ENCODE measurements at regions not wholly inside any gene's neighbourhood (a gene's known extent, or its start where the extent isn't known, plus 50 kb on each side); places are given as distances from the start of the nearest gene placed in this dataset.

DNA sequence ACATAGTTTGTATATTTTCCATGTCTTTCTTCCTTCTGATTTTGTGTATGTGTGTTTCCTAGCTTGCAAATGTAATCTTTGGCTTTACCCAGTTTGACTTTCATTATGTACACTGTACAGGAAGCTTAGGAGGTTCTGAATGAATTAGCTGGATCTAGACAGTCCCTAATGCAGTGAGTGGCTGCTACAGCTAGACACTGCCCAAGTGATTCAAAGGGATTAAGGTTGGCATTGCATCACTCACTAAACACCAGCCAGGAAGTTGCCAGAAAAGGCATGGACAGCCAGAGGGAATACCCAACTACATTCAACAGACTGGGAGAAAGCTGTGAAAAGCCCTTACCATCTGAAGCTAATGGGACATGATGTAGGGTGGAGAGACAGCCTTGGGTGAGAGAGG, 316.0 kb upstream of the MEX3C start:
- TF ChIP-seq SP1 (IDR thresholded peaks at IDR 0.05), result no peak
- TF ChIP-seq SUZ12 (IDR thresholded peaks at IDR 0.05), result no peak
- no peak for TF ChIP-seq FOXM1 (IDR thresholded peaks at IDR 0.05; ENCODE audit: borderline replicate concordance)
- no peak for TF ChIP-seq HDGF (IDR thresholded peaks at IDR 0.05; ENCODE audit: borderline replicate concordance)
- no peak for TF ChIP-seq ELF4 (IDR thresholded peaks at IDR 0.05)
